D721Med (cell line): ENCODE measurements at regions not wholly inside any gene's neighbourhood (a gene's known extent, or its start where the extent isn't known, plus 50 kb on each side); places are given as distances from the start of the nearest gene placed in this dataset.

Experiments
- DNase-seq: peaks from one replicate; pipeline ENCODE4 v3.0.0; 2011; ENCODE audit warnings: low spot score; ENCODE audit not compliant: insufficient read length
- FAIRE-seq: peaks from 2 replicates; lab custom pipeline; 2011; peaks lifted over from hg19 to GRCh38; lab: Jason Lieb, UNC
- TF ChIP-seq, protein P1 (sequence below): IDR thresholded peaks from 2 replicates; pipeline ENCODE4 v1.5.1; 2012; ENCODE audit warnings: mild to moderate bottlenecking, control low read depth; ENCODE audit not compliant: insufficient read depth; ENCODE audit errors: missing control alignments

DNA sequence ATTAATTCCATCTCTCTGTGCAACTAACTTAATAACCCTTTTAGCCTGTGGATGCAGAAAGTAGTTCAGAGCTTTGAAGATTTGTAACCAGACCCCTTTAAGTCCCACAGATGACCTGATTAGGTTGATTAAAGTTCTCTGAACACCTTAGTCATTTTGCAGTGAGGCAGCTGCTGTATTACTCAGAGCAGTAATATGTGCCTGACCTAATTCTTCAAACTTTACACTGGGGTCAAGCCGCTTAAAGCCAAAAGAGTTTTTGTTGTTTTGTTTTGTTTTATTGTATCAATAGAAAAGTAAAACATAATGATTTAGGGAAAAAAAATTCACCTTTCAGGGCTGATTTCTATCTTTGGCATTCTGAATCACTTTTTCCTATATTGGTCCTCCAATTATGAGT, 78.6 kb upstream of the PLEKHG7 start:
- FAIRE-seq (peak; percentile 95), DNase-seq (peak; percentile 11)
- TF ChIP-seq, protein P1, sequence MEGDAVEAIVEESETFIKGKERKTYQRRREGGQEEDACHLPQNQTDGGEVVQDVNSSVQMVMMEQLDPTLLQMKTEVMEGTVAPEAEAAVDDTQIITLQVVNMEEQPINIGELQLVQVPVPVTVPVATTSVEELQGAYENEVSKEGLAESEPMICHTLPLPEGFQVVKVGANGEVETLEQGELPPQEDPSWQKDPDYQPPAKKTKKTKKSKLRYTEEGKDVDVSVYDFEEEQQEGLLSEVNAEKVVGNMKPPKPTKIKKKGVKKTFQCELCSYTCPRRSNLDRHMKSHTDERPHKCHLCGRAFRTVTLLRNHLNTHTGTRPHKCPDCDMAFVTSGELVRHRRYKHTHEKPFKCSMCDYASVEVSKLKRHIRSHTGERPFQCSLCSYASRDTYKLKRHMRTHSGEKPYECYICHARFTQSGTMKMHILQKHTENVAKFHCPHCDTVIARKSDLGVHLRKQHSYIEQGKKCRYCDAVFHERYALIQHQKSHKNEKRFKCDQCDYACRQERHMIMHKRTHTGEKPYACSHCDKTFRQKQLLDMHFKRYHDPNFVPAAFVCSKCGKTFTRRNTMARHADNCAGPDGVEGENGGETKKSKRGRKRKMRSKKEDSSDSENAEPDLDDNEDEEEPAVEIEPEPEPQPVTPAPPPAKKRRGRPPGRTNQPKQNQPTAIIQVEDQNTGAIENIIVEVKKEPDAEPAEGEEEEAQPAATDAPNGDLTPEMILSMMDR = no peak

DNA sequence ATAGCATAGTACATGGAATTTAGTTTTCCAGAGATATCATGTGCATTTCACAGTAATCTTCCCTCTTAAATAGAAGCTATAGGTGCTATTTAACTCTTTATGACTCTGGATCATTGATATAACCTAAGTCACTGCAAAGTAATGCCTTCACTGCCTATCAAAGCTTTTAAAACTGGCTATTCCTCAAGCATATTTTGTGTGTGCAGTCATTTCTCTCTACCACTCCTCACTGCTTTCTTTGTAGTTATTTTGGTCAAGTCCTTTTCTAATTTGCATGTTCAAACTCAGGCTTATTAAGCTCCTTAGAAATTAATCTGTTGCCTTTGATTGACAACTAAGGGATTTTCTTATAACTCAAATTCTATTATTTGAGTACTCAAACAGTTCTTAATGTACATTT, 79.4 kb upstream of the PLEKHG7 start:
- TF ChIP-seq, protein P1 = no peak
- no peak for FAIRE-seq
- DNase-seq = no peak

DNA sequence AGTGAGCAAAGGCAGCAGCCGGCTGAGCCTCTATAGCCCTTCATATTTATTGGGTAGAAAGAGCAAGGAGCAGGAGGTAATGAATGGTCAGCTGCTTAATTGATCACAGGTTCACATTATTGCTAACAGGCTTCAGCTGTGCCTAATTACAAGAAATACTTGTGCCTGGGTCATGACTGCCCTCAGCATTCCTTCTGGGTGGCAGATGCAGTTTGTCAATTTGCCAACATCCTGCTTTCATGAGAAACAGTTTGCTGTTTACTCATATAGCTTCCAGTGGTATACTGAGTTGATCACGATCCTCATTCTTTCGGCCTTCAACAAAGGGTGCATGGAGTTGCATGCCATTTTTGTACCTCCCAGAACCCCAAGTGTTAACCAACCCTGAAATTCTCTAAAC, 81.0 kb upstream of the PLEKHG7 start:
- TF ChIP-seq, protein P1 = no peak
- DNase-seq (no peak), FAIRE-seq (no peak)

DNA sequence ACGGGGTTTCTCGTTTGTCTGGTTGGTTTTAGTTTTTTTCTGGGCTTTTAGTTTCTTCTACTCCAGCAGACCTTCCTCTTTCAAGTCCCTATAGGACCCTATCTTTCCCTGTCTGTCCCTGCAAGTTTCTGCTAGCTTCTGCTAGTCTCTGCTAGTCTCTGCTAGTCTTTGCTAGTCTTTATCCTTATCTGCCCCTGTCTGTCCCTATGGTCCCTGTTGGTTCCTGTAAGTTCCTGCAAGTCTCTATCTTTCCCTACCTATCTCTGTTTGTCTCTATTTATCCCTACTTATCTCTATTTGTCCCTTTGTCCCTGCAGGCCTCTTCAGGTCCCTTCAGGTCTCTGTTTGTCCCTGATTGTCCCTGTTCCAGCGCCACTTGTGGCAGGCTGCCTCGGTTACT, 81.5 kb upstream of the PLEKHG7 start:
- DNase-seq (no peak), FAIRE-seq (no peak)
- TF ChIP-seq, protein P1 = no peak

DNA sequence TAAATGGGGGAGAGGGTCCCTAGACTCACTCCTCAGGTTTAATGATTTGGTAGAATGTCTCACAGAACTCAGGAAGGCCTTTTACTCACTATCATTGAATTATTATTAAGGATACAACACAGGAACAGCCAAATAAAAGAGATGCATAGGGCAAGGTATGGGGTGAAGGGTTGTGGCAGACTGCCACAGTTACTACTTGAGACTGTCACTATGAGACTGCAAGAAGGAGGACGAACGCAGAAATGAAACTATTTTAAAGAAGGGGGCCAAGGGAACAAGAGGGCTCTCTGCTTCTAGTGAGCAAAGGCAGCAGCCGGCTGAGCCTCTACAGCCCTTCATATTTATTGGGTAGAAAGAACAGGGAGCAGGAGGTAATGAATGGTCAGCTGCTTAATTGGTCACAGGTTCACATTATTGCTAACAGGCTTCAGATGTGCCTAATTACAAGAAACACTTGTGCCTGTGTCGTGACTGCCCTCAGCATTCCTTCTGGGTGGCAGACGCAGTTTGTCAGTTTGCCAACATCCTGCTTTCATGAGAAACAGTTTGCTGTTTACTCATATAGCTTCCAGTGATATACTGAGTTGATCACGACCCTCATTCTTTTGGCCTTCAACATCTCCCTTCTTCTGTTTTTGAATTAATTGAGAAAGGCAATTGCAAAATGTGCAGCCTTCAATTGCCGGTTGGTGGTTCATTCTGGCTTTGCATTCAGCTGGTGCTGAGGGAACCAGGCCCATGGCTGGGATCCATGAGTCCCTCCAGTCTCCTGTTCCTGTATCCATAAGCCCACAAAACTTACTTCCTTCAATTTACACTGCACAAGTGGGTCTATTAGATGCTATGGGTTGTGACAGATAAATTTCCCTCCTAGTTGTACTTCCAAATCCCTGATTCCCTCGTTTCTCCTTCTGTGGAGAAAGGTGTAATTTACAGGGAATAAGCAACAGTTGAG, 82.8 kb upstream of the PLEKHG7 start:
- peak; percentile 35 for FAIRE-seq
- no peak for DNase-seq
- TF ChIP-seq, protein P1 = no peak

DNA sequence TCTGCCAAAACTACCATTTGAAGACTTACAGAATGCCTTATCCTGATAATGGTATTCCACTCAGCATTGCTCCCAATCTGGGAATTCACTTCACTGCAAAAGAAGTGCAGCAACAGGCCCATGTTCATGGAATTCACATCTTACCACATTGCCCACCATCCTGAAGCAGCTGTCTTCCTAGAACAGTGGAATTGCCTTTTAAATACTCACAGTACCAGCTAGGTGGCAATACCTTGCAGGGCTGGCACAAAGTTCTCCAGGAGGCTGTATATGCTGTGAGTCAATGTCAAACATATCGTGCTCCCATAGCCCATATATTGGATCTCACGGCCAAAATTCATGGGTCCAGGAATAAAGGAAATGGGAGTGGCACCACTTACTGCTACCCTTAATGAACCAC, 83.8 kb upstream of the PLEKHG7 start:
- FAIRE-seq (no peak), DNase-seq (no peak)
- TF ChIP-seq, protein P1 = no peak

DNA sequence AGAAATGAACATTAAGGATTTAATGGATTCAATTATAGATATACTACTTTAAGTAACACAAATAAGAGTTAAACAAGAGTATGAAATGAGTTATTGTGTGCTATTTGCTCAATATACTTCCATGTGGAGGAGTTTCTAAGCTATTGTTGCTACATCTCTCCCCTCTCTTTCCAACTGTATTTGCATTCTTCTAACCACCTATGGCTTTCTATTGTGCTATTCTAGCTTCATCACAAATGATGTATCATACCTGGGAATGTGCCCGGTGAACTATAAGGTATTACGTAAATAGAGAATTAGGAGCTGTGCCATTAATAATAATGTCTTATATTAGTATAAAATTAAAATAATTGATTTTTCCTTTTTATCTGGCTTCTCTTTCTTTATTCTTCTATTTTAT, 87.1 kb upstream of the PLEKHG7 start:
- TF ChIP-seq, protein P1 = no peak
- DNase-seq (no peak), FAIRE-seq (no peak)
